Adrenal gland (tissue), 9 donors: ENCODE measurements at regions not wholly inside any gene's neighbourhood (a gene's known extent, or its start where the extent isn't known, plus 50 kb on each side); places are given as distances from the start of the nearest gene placed in this dataset.

Experiments used
- DNase-seq, 7 donors: peaks; one replicate each; pipeline ENCODE4 v3.0.0-alpha.2; 2019 to 2020
- H3K27ac ChIP-seq, 5 donors: fragments of 200-600 bp; sonication (generic) in 4 of 5; 1 replicate in 3 of 5; 2 replicates in 2 of 5; pipeline versions ENCODE4 v1.5.1 to v1.8.0; 2016 to 2020; ENCODE audit warnings: mild to moderate bottlenecking in 1 of 5
- H3K27me3 ChIP-seq: fragments of 200-600 bp; 2 replicates; pipeline ENCODE4 v1.8.0; 2021
- H3K36me3 ChIP-seq, 2 donors: fragments of 200-600 bp; replicated peaks in 1 of 2; 1 replicate in 1 of 2; 2 replicates in 1 of 2; pipeline versions ENCODE4 v1.5.1 to v1.8.0; 2018 to 2022
- H3K4me1 ChIP-seq, 2 donors: fragments of 200-600 bp; replicated peaks in 1 of 2; 1 replicate in 1 of 2; 2 replicates in 1 of 2; pipeline versions ENCODE4 v1.5.1 to v1.8.0; 2018 to 2021
- H3K4me3 ChIP-seq, 4 donors: fragments of 200-600 bp; sonication (generic) in 3 of 4; one replicate each; pipeline ENCODE4 v1.5.1; 2016 to 2018
- H3K9me3 ChIP-seq, 3 donors: fragments of 200-600 bp; sonication (generic) in 1 of 3; replicated peaks in 1 of 3; 1 replicate in 2 of 3; 2 replicates in 1 of 3; pipeline versions ENCODE4 v1.5.1 to v1.8.0; 2016 to 2021
- CTCF ChIP-seq, 6 experiments: fragments of 450-650 bp in 4 of 6; fragments of 200-600 bp in 2 of 6; sonication (generic) in 1 of 6; IDR thresholded peaks; 1 replicate in 5 of 6; 2 replicates in 1 of 6; pipeline versions ENCODE4 v1.5.1 to v1.8.0; 2016 to 2021; ENCODE audit warnings: antibody characterized with exemption in 6 of 6, mild to moderate bottlenecking in 2 of 6, moderate library complexity in 1 of 6
- POLR2A ChIP-seq, 2 donors: fragments of 450-650 bp; IDR thresholded peaks; one replicate each; pipeline ENCODE4 v1.6.1; 2017; ENCODE audit warnings: antibody characterized with exemption in 2 of 2, mild to moderate bottlenecking in 2 of 2, moderate library complexity in 1 of 2
- WGBS, 4 donors: extraction: QIAGEN DNeasy Blood & Tissue Kit in 2 of 4; methylation state at CpG; one replicate each; pipeline versions ENCODE4 v1.1.5 to v1.1.7; 2013 to 2017; 5-methylcytosine and 5-hydroxymethylcytosine counted together
- intact Hi-C, 2 donors: fragments of 100-400 bp; cut with DNase I; formaldehyde crosslinking; loops; one replicate each; pipeline versions ENCODE4 v1.14.1 to v1.15.0; 2022 to 2023
- donor health status: healthy with polysubstance abuse.
- donor health status: Bipolar disorder and iron deficiency.
- donor health status: DM: yes; HTN: yes; CAD: no.
- donor health status: DM: no; HTN: no; CAD: no.
- donor health status: DM: no; HTN: no; CAD: no.

DNA sequence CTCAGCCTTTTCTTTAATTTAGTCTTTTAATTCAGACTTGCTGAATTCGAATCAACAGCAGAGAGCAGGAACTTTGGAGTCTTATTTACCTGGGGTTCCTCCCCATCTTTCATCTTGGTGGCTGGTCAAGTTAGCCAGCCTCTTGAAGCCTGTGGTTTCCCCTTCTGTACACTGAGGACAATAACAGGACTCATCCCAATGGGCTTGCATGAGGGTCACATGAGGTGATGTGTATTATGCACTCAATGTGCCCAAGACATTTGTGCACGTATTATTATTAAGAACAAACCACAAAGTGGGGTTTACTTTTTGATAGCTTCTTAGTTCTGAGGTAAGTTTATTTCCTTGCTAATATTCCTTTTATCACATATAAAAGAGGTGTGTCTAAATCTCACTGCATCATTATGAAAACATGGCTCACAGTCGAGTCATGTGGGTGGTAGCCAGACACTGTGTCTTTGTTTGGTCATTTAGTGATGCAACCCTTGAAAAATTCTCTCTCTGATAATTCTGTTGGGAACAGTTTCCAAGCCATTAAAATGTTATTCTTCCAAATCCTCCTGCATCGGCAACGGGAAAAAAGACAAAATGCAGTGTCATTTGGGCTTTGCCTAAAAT, 86.5 kb upstream of the GRB10 start:
- 67 to 71% (median 70%) methylated on average over 5 of the region's 5 CpGs for WGBS, 4 donors
- DNase-seq = peak in 1 of 7 donors; percentile 23
- Histone ChIP-seq H3K9me3 (no peaks in the 10 kb centered on the region), H3K27me3 (no peaks in the 10 kb centered on the region), H3K36me3 (no peaks in the 10 kb centered on the region), H3K4me1 (no peaks in the 10 kb centered on the region), H3K27ac (no peak overlapping the region), H3K4me3 (no peak overlapping the region)
- intact Hi-C loops = no loop called here
- TF ChIP-seq CTCF (IDR thresholded peaks at IDR 0.05) (no peak), POLR2A (IDR thresholded peaks at IDR 0.05) (no peak)

- no peaks in the 10 kb centered on the region for H3K27me3 ChIP-seq
- 72 to 88% (median 84%) methylated on average over 3 of the region's 3 CpGs for WGBS, 4 donors
- TF ChIP-seq POLR2A (IDR thresholded peaks at IDR 0.05) (no peak), CTCF (IDR thresholded peaks at IDR 0.05) (no peak)
- H3K4me3 ChIP-seq = no peak overlapping the region
- intact Hi-C loops = no loop called here
- H3K9me3 ChIP-seq = no peaks in the 10 kb centered on the region
- DNase-seq = no peak
- H3K4me1 ChIP-seq = no peaks in the 10 kb centered on the region
- H3K36me3 ChIP-seq = no peaks in the 10 kb centered on the region
- no peak overlapping the region for H3K27ac ChIP-seq
These were observed 85.9 kb upstream of the GRB10 start for GRCh38 chr7:50868426-50869100.

GRCh38 chr7:50867034-50867356, 84.3 kb upstream of the GRB10 start:
- Histone ChIP-seq H3K4me1 (no peaks in the 10 kb centered on the region), H3K27me3 (no peaks in the 10 kb centered on the region), H3K9me3 (no peaks in the 10 kb centered on the region), H3K36me3 (no peaks in the 10 kb centered on the region), H3K4me3 (no peak overlapping the region), H3K27ac (no peak overlapping the region)
- TF ChIP-seq CTCF (IDR thresholded peaks at IDR 0.05) (no peak), POLR2A (IDR thresholded peaks at IDR 0.05) (no peak)
- 79 to 86% (median 81%) methylated on average over 3 to 4 of the region's 4 CpGs for WGBS, 4 donors
- intact Hi-C loops = no loop called here
- DNase-seq = no peak

GRCh38 chr7:50866343-50867033, 83.8 kb upstream of the GRB10 start:
- DNase-seq = no peak
- 83 to 90% (median 90%) methylated on average over 11 of the region's 11 CpGs for WGBS, 4 donors
- intact Hi-C loops = no loop called here

More at GRCh38 chr7:50866343-50867033, 83.8 kb upstream of the GRB10 start:
- TF ChIP-seq CTCF (IDR thresholded peaks at IDR 0.05) (no peak), POLR2A (IDR thresholded peaks at IDR 0.05) (no peak)
- no peak overlapping the region for H3K27ac ChIP-seq
- H3K4me1 ChIP-seq = no peaks in the 10 kb centered on the region
- no peaks in the 10 kb centered on the region for H3K9me3 ChIP-seq
- no peak overlapping the region for H3K4me3 ChIP-seq
- no peaks in the 10 kb centered on the region for H3K36me3 ChIP-seq
- H3K27me3 ChIP-seq = no peaks in the 10 kb centered on the region
